Erythroblast (primary cell): ENCODE measurements at regions not wholly inside any gene's neighbourhood (a gene's known extent, or its start where the extent isn't known, plus 50 kb on each side); places are given as distances from the start of the nearest gene placed in this dataset.

Source experiments
- GATA1 ChIP-seq: IDR thresholded peaks from 2 replicates; pipeline ENCODE4 v1.6.1; 2011; ENCODE audit warnings: low read depth, mild to moderate bottlenecking, control low read depth, low read length, moderate library complexity
- POLR2A ChIP-seq: IDR thresholded peaks from 2 replicates; pipeline ENCODE4 v1.6.1; 2011; ENCODE audit warnings: mild to moderate bottlenecking, low read length

DNA sequence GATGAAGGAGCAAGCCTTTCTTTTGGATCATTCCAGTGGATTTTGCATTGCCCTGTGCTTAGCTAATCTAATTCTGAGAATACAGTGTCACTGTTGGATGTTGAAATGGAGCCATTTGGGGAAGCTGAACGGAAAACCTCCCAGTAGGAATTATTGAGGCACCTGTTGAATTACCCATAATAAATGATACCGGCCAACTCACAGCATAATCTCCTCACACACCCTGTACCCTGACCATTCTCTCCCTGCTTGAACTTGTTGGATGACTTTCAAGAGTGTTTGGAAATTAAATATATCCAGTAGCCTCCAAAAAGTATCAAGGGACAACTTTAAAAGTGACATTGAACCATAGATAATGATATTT is 171.4 kb upstream of the HES1 start:
- TF ChIP-seq POLR2A = no peak
- no peak for TF ChIP-seq GATA1
